ENCODE measurements at regions not wholly inside any gene's neighbourhood (a gene's known extent, or its start where the extent isn't known, plus 50 kb on each side); places are given as distances from the start of the nearest gene placed in this dataset.

DNA sequence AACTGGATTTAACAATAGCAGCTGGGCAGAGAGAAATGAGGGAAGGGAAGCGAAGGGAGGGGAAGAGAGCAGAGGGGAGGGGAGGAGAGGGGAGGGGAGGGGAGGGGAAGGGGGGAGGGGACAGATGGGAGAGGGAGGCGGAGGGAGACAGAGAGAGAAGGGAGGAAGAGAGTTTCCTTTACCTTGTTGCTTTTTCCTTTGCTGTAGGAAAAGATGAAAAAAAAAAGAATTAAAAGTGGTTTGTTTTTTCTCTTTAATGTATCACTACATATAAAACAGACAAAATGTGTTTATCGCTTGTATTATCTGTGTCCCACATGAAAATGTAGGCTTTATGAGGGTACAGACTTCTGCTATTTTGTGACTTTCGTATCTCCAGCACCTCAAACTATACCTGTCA is 190.4 kb upstream of the KYNU start:
- no peak for DNase-seq (ENCODE audit: extremely low spot score)
- ChIA-PET CTCF (no interaction called here), POLR2A (no interaction called here)
- TF ChIP-seq CTBP1 (IDR thresholded peaks at IDR 0.05; ENCODE audit: borderline replicate concordance) (no peak), LEF1 (IDR thresholded peaks at IDR 0.05; ENCODE audit: borderline replicate concordance) (no peak), L3MBTL2 (conservative IDR thresholded peaks at IDR 0.05) (no peak), SUZ12 (IDR thresholded peaks at IDR 0.05) (no peak), ARNT (IDR thresholded peaks at IDR 0.05) (no peak), SP1 (IDR thresholded peaks at IDR 0.05) (no peak), BHLHE40 (IDR thresholded peaks at IDR 0.05; ENCODE audit: borderline replicate concordance) (no peak), ZNF384 (IDR thresholded peaks at IDR 0.05) (no peak), HDGF (IDR thresholded peaks at IDR 0.05; ENCODE audit: borderline replicate concordance) (no peak), FOXA1 (IDR thresholded peaks at IDR 0.05) (no peak), FOXM1 (IDR thresholded peaks at IDR 0.05; ENCODE audit: borderline replicate concordance) (no peak)

DNA sequence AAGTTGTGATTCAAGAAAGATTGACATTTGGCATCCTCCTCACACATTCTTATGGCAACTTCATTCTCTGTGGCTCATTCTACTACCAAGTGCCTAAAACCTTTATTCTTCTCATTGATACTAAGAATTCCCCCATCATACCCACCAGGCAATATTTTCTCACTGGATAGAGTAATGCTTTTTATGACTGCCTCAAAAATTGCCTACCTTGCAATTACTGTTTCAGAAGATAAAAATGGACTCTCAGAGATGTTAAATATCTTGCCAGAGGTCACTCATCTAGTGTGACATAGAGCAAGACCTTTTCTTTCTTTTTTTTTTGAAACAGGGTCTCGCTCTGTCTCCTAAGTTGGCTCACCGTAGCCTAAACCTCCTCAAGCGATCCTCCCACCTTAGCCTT is 192.8 kb upstream of the KYNU start:
- TF ChIP-seq SP1 (IDR thresholded peaks at IDR 0.05): no peak
- TF ChIP-seq HDGF (IDR thresholded peaks at IDR 0.05; ENCODE audit: borderline replicate concordance): no peak
- no peak for TF ChIP-seq ARNT (IDR thresholded peaks at IDR 0.05)
- TF ChIP-seq FOXK2 (IDR thresholded peaks at IDR 0.05): no peak
- TF ChIP-seq LEF1 (IDR thresholded peaks at IDR 0.05; ENCODE audit: borderline replicate concordance): no peak
- TF ChIP-seq L3MBTL2 (conservative IDR thresholded peaks at IDR 0.05): no peak
- no peak for TF ChIP-seq FOXM1 (IDR thresholded peaks at IDR 0.05; ENCODE audit: borderline replicate concordance)
- TF ChIP-seq ZNF384 (IDR thresholded peaks at IDR 0.05): no peak
- no peak for TF ChIP-seq TARDBP (IDR thresholded peaks at IDR 0.05)
- no peak for TF ChIP-seq BHLHE40 (IDR thresholded peaks at IDR 0.05; ENCODE audit: borderline replicate concordance)
- TF ChIP-seq SUZ12 (IDR thresholded peaks at IDR 0.05): no peak
- TF ChIP-seq, protein P1, sequence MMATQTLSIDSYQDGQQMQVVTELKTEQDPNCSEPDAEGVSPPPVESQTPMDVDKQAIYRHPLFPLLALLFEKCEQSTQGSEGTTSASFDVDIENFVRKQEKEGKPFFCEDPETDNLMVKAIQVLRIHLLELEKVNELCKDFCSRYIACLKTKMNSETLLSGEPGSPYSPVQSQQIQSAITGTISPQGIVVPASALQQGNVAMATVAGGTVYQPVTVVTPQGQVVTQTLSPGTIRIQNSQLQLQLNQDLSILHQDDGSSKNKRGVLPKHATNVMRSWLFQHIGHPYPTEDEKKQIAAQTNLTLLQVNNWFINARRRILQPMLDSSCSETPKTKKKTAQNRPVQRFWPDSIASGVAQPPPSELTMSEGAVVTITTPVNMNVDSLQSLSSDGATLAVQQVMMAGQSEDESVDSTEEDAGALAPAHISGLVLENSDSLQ (IDR thresholded peaks at IDR 0.05): no peak
- TF ChIP-seq FOXA1 (IDR thresholded peaks at IDR 0.05): no peak
- TF ChIP-seq CTBP1 (IDR thresholded peaks at IDR 0.05; ENCODE audit: borderline replicate concordance): no peak
- TF ChIP-seq NFRKB (IDR thresholded peaks at IDR 0.05): no peak
- TF ChIP-seq ELF4 (IDR thresholded peaks at IDR 0.05): no peak
- no peak for DNase-seq (ENCODE audit: extremely low spot score)
- ChIA-PET CTCF (no interaction called here), POLR2A (no interaction called here)

DNA sequence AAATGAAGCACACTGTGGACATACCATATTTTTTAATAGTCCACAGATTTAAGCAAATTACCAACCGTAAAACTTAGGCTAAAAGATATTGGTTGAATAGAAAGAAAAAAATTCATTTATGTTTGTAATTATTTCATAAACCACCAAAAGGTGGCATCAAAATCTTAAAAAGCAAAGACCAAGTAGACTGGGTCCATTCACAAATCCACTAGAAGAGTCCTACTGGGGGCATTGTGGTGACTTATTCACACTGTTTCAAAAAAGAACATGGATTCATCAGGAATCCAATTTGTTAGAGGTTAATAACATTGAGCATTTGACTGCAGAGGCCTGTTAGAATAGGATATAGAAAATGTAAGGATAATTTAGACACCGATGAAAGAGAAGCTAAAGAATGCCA is 194.9 kb upstream of the KYNU start:
- ChIA-PET CTCF (no interaction called here), POLR2A (no interaction called here)
- no peak for DNase-seq (ENCODE audit: extremely low spot score)
- TF ChIP-seq ZNF384 (IDR thresholded peaks at IDR 0.05) (no peak), SP1 (IDR thresholded peaks at IDR 0.05) (no peak), FOXA1 (IDR thresholded peaks at IDR 0.05) (no peak), CTBP1 (IDR thresholded peaks at IDR 0.05; ENCODE audit: borderline replicate concordance) (no peak), BHLHE40 (IDR thresholded peaks at IDR 0.05; ENCODE audit: borderline replicate concordance) (no peak), NFRKB (IDR thresholded peaks at IDR 0.05) (no peak), FOXM1 (IDR thresholded peaks at IDR 0.05; ENCODE audit: borderline replicate concordance) (no peak)
- TF ChIP-seq, protein P1 (IDR thresholded peaks at IDR 0.05): no peak

GRCh38 chr2:142681952-142682351 is 195.5 kb upstream of the KYNU start:
- CTCF ChIA-PET: no interaction called here
- POLR2A ChIA-PET: no interaction called here

GRCh38 chr2:142678164-142678563 is 199.3 kb upstream of the KYNU start:
- no peak for DNase-seq (ENCODE audit: extremely low spot score)
- ChIA-PET CTCF (no interaction called here), POLR2A (no interaction called here)
- no peak for TF ChIP-seq L3MBTL2 (conservative IDR thresholded peaks at IDR 0.05)
- TF ChIP-seq HDGF (IDR thresholded peaks at IDR 0.05; ENCODE audit: borderline replicate concordance): no peak
- TF ChIP-seq LEF1 (IDR thresholded peaks at IDR 0.05; ENCODE audit: borderline replicate concordance): no peak
- TF ChIP-seq ARNT (IDR thresholded peaks at IDR 0.05): no peak
- TF ChIP-seq ZNF384 (IDR thresholded peaks at IDR 0.05): no peak
- no peak for TF ChIP-seq NFRKB (IDR thresholded peaks at IDR 0.05)
- no peak for TF ChIP-seq SP1 (IDR thresholded peaks at IDR 0.05)
- TF ChIP-seq BHLHE40 (IDR thresholded peaks at IDR 0.05; ENCODE audit: borderline replicate concordance): no peak
- TF ChIP-seq CTBP1 (IDR thresholded peaks at IDR 0.05; ENCODE audit: borderline replicate concordance): no peak
- TF ChIP-seq ELF4 (IDR thresholded peaks at IDR 0.05): no peak
- no peak for TF ChIP-seq SUZ12 (IDR thresholded peaks at IDR 0.05)
- TF ChIP-seq, protein P1 (IDR thresholded peaks at IDR 0.05): no peak

More at GRCh38 chr2:142681952-142682351, 195.5 kb upstream of the KYNU start:
- no peak for DNase-seq (ENCODE audit: extremely low spot score)
- TF ChIP-seq ARNT (IDR thresholded peaks at IDR 0.05) (no peak), HDGF (IDR thresholded peaks at IDR 0.05; ENCODE audit: borderline replicate concordance) (no peak), BHLHE40 (IDR thresholded peaks at IDR 0.05; ENCODE audit: borderline replicate concordance) (no peak), NFRKB (IDR thresholded peaks at IDR 0.05) (no peak), ZNF384 (IDR thresholded peaks at IDR 0.05) (no peak), FOXA1 (IDR thresholded peaks at IDR 0.05) (no peak), FOXM1 (IDR thresholded peaks at IDR 0.05; ENCODE audit: borderline replicate concordance) (no peak), ELF4 (IDR thresholded peaks at IDR 0.05) (no peak), CTBP1 (IDR thresholded peaks at IDR 0.05; ENCODE audit: borderline replicate concordance) (no peak), SP1 (IDR thresholded peaks at IDR 0.05) (no peak), LEF1 (IDR thresholded peaks at IDR 0.05; ENCODE audit: borderline replicate concordance) (no peak), FOXK2 (IDR thresholded peaks at IDR 0.05) (no peak), SUZ12 (IDR thresholded peaks at IDR 0.05) (no peak), L3MBTL2 (conservative IDR thresholded peaks at IDR 0.05) (no peak), TARDBP (IDR thresholded peaks at IDR 0.05) (no peak)
- TF ChIP-seq, protein P1 (IDR thresholded peaks at IDR 0.05): no peak
